ENCODE measurements at regions not wholly inside any gene's neighbourhood (a gene's known extent, or its start where the extent isn't known, plus 50 kb on each side); places are given as distances from the start of the nearest gene placed in this dataset.

DNA sequence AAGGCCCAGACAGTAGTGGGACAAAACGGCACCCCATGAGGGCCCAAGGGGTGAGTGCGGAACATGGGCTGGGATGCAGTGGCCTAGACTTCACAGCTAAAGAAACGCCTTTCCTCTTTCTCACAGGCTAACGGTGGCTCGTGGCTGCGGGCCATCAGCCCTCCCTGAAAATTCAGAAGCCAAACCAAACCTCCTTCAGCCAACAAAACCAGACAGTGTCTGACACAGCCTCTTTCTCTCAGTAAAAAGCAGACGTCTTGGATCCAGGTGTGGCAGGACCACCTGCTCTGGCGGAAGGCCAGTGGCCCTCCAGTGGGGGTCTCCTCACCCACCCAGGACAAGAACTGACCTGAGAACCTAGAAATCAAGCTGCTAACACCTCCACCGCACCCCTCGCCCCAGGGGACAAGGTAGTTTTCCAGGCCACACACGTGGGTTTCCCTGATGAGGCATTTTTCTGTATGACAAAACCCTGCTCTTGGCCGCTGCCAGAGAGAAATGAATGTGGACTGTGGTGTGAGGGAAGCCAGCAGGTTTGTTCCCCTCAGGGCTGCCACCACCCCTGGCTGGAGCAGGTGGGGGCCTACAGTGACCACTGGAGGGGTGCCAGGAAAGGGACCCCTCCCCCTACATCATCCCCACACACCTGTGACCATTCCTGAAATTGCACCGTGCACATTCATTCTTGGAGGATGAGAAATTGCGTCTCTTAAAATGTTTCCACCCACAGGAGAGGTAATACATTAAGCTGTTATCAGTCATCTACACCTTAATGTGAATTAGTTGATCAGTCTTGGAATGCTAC lies 76.8 kb upstream of the PIM1 start:
- Histone ChIP-seq H3K9me3 (replicated peaks; ENCODE audit: control insufficient read depth, low read depth, low read length) (no peaks in the 10 kb centered on the region), H3K36me3 (ENCODE audit: control insufficient read depth, insufficient read depth, low read length) (no peaks in the 10 kb centered on the region), H3K4me3 (ENCODE audit: low read length) (no peak overlapping the region), H3K4me1 (ENCODE audit: control insufficient read depth, insufficient read depth, low read length) (peaks cover 16% of the 10 kb centered on the region), H3K27me3 (ENCODE audit: control insufficient read depth, insufficient read depth, low read length) (no peaks in the 10 kb centered on the region), H3K27ac (ENCODE audit: low read length) (no peak overlapping the region)
- peak; percentile 40 for DNase-seq
- 49% methylated on average over 7 of the region's 14 CpGs for WGBS (ENCODE audit: insufficient coverage)

DNA sequence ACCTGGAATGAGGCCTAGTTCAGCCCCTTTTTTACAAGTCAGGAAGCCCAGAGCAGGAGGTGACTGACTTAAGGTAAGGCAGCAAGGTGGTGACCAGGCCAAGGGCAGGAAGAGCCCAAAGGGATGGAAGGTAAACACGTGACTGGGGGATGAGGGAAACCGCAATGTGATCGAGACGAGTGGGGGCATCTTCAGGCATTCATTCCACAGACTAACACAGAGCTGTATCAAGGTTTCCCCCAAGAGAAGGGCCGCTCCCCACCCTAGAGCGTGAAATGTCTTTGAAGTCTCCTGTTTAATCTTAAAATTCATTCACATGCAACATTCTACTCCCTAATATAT lies 76.3 kb upstream of the PIM1 start:
- WGBS (ENCODE audit: insufficient coverage), result no CpG with 5 or more reads among the region's 6 CpGs
- H3K27ac ChIP-seq (ENCODE audit: low read length), result no peak overlapping the region

DNA sequence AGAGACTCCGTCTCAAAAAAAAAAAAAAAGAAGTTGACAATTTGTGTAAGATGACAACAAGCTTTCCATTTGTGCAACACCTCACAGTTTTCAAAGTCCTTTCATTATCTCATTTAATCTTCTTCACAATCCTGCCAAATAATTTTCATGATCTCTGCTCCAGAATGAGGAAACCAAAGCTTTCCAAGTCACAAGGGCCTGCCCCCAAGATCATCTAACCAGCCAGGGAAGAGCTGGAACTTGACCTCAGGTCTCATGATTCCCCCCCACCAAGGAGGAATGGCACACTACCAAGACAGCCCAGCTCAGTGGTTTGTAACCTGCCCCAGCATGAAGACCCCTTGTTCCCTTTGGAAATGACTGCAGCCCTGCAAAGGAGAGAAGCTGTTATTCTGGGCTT lies 74.0 kb upstream of the PIM1 start:
- peak; percentile 43 for DNase-seq
- Histone ChIP-seq H3K27ac (ENCODE audit: low read length) (peak overlapping the region; percentile 21), H3K9me3 (replicated peaks; ENCODE audit: control insufficient read depth, low read depth, low read length) (no peaks in the 10 kb centered on the region), H3K36me3 (ENCODE audit: control insufficient read depth, insufficient read depth, low read length) (no peaks in the 10 kb centered on the region), H3K4me1 (ENCODE audit: control insufficient read depth, insufficient read depth, low read length) (peaks cover 19% of the 10 kb centered on the region), H3K4me3 (ENCODE audit: low read length) (no peak overlapping the region), H3K27me3 (ENCODE audit: control insufficient read depth, insufficient read depth, low read length) (no peaks in the 10 kb centered on the region)
- WGBS (ENCODE audit: insufficient coverage), result no CpG with 5 or more reads among the region's 1 CpG

More for the DNA sequence above, 76.3 kb upstream of the PIM1 start:
- H3K4me3 ChIP-seq (ENCODE audit: low read length), result no peak overlapping the region
- H3K9me3 ChIP-seq (replicated peaks; ENCODE audit: control insufficient read depth, low read depth, low read length), result no peaks in the 10 kb centered on the region
- H3K36me3 ChIP-seq (ENCODE audit: control insufficient read depth, insufficient read depth, low read length), result no peaks in the 10 kb centered on the region
- no peak for DNase-seq
- H3K4me1 ChIP-seq (ENCODE audit: control insufficient read depth, insufficient read depth, low read length), result peaks cover 16% of the 10 kb centered on the region
- H3K27me3 ChIP-seq (ENCODE audit: control insufficient read depth, insufficient read depth, low read length), result no peaks in the 10 kb centered on the region

DNA sequence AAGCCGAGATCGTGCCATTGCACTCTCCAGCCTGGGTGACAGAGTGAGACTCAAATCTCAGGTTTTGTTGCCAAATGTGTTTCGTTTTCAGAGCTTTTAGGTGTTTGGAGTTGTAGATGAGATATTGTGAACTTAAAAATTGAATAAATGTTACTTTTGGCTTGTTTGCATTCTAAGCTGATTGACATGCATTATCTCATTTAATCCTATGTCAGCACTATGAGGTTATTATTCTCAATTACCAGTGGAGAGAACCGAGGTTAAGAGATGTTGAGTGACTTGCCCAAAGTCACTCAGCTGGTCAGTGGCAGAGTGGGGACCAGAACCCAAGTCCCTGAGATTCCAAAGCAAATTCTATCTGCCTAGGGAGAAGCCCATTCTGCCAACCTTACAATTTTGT lies 72.6 kb upstream of the PIM1 start:
- H3K4me1 ChIP-seq (ENCODE audit: control insufficient read depth, insufficient read depth, low read length), result peaks cover 31% of the 10 kb centered on the region
- WGBS (ENCODE audit: insufficient coverage), result 75% methylated on average over 2 of the region's 4 CpGs

DNA sequence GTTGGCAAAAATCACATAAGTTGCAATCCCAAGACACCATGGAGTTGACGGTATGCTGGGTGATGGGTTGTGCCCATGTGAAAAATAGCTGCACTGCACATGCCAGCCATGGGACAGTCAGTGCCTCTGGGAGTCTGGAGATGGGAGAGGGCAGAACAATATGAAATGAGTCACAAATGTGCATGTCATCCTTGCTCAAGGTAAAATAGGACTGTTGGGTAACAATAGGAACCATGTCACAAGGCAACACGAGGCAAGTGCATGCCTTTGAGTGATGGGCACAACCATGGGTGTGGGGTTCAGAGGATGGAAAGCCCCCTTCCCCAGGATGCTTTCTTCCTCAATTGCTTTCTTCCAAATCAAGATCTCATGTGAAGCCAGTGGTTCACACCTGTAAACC lies 70.5 kb upstream of the PIM1 start:
- no peak overlapping the region for H3K27ac ChIP-seq (ENCODE audit: low read length)

More for the DNA sequence above, 72.6 kb upstream of the PIM1 start:
- DNase-seq, result no peak
- Histone ChIP-seq H3K27me3 (ENCODE audit: control insufficient read depth, insufficient read depth, low read length) (no peaks in the 10 kb centered on the region), H3K36me3 (ENCODE audit: control insufficient read depth, insufficient read depth, low read length) (no peaks in the 10 kb centered on the region), H3K27ac (ENCODE audit: low read length) (no peak overlapping the region), H3K4me3 (ENCODE audit: low read length) (no peak overlapping the region), H3K9me3 (replicated peaks; ENCODE audit: control insufficient read depth, low read depth, low read length) (no peaks in the 10 kb centered on the region)

DNA sequence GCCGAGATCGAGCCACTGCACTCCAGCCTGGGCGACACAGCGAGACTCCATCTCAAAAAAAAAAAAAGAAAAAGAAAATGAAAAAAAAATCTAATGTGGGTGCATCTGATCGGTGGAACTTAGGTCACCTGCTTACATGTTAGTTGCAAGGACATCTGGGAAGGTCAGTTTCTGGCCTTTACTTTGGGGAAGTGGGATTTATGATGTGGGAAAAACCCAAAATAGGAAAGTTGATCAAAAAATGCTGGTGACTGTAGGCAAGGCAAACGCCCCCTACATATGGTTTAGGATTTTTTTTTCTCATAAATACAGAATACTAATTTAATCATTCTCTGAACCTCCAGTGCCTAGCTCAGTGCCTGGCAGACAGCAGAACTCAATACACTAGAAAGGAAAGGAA lies 69.2 kb upstream of the PIM1 start:
- H3K36me3 ChIP-seq (ENCODE audit: control insufficient read depth, insufficient read depth, low read length), result no peaks in the 10 kb centered on the region
- H3K4me3 ChIP-seq (ENCODE audit: low read length), result no peak overlapping the region
- no peaks in the 10 kb centered on the region for H3K9me3 ChIP-seq (replicated peaks; ENCODE audit: control insufficient read depth, low read depth, low read length)
- no peaks in the 10 kb centered on the region for H3K27me3 ChIP-seq (ENCODE audit: control insufficient read depth, insufficient read depth, low read length)
- no peak for DNase-seq
- H3K27ac ChIP-seq (ENCODE audit: low read length), result peak overlapping the region; percentile 11
- peaks cover 50% of the 10 kb centered on the region for H3K4me1 ChIP-seq (ENCODE audit: control insufficient read depth, insufficient read depth, low read length)
- WGBS (ENCODE audit: insufficient coverage), result no CpG with 5 or more reads among the region's 6 CpGs

More for the DNA sequence above, 70.5 kb upstream of the PIM1 start:
- WGBS (ENCODE audit: insufficient coverage), result 75% methylated on average over 1 of the region's 2 CpGs
- H3K9me3 ChIP-seq (replicated peaks; ENCODE audit: control insufficient read depth, low read depth, low read length), result no peaks in the 10 kb centered on the region
- peaks cover 39% of the 10 kb centered on the region for H3K4me1 ChIP-seq (ENCODE audit: control insufficient read depth, insufficient read depth, low read length)
- no peaks in the 10 kb centered on the region for H3K36me3 ChIP-seq (ENCODE audit: control insufficient read depth, insufficient read depth, low read length)
- no peaks in the 10 kb centered on the region for H3K27me3 ChIP-seq (ENCODE audit: control insufficient read depth, insufficient read depth, low read length)
- no peak overlapping the region for H3K4me3 ChIP-seq (ENCODE audit: low read length)
- no peak for DNase-seq

DNA sequence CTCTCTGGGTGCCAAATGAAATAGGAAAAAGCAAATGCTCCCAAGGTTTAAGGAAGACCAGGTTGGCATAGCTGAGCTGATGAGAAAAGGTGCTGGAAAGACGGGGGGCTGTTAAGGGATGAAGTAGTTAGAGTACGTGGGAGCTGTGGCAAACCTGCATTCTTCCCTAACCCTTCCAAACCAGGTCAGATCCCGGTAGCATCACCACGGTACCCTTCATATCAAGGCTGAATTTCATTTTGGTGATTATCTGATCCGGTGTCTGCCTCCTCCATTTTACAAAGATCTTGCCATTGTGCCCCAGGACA lies 68.0 kb upstream of the PIM1 start:
- Histone ChIP-seq H3K4me3 (ENCODE audit: low read length) (peak overlapping the region; percentile 24), H3K36me3 (ENCODE audit: control insufficient read depth, insufficient read depth, low read length) (no peaks in the 10 kb centered on the region), H3K27ac (ENCODE audit: low read length) (peak overlapping the region; percentile 93), H3K4me1 (ENCODE audit: control insufficient read depth, insufficient read depth, low read length) (peaks cover 45% of the 10 kb centered on the region), H3K9me3 (replicated peaks; ENCODE audit: control insufficient read depth, low read depth, low read length) (no peaks in the 10 kb centered on the region), H3K27me3 (ENCODE audit: control insufficient read depth, insufficient read depth, low read length) (no peaks in the 10 kb centered on the region)
- 40% methylated on average over 1 of the region's 5 CpGs for whole genome bisulfite sequencing (ENCODE audit: insufficient coverage)
- DNase-seq, result no peak

DNA sequence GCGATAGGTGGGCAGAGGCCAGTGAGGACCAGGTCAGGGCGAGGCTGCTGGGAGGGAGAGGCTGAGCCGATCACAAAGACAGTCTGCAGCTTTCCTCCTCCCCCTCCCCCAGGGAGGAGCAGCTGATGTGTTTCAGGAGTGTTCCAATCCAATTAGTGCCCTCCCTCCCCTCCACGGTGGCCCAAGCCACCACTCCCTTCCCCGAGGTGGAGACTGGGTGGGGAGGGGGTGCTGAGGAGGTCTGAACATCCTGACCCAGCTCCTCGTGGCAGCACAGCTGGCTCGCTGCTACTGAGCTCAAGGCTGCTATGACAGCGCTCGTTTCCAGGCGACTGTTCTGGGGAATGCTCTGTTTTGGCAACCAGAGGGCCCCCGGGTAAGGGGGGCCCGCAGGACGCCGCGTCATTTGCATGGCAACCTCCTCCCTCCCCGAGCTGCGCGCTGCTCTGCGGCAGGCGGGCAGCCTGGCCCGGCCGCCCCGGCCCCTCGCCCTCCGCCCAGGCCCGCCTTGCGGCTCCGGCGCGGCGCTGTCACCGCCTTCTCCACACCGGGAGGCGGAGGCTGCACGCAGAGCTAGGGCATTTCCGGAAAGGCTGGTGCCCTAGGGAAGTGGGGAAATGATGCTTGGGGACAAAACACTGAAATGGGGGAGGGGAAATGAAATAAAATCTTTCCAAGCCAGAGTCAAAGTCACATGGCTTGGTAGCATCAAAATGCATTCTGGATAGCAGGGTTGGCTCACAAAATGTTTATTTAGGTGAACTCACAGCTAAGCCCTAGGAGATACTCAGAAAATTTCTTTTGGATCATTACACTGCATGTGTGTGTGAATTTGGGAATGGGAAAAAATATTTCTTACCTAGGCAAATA lies 67.4 kb upstream of the PIM1 start:
- Histone ChIP-seq H3K4me1 (ENCODE audit: control insufficient read depth, insufficient read depth, low read length) (peaks cover 45% of the 10 kb centered on the region), H3K36me3 (ENCODE audit: control insufficient read depth, insufficient read depth, low read length) (no peaks in the 10 kb centered on the region), H3K27ac (ENCODE audit: low read length) (peak overlapping the region; percentile 93), H3K9me3 (replicated peaks; ENCODE audit: control insufficient read depth, low read depth, low read length) (no peaks in the 10 kb centered on the region), H3K27me3 (ENCODE audit: control insufficient read depth, insufficient read depth, low read length) (no peaks in the 10 kb centered on the region), H3K4me3 (ENCODE audit: low read length) (peak overlapping the region; percentile 24)
- WGBS (ENCODE audit: insufficient coverage), result 0% methylated on average over 12 of the region's 36 CpGs
- peak; percentile 96 for DNase-seq

DNA sequence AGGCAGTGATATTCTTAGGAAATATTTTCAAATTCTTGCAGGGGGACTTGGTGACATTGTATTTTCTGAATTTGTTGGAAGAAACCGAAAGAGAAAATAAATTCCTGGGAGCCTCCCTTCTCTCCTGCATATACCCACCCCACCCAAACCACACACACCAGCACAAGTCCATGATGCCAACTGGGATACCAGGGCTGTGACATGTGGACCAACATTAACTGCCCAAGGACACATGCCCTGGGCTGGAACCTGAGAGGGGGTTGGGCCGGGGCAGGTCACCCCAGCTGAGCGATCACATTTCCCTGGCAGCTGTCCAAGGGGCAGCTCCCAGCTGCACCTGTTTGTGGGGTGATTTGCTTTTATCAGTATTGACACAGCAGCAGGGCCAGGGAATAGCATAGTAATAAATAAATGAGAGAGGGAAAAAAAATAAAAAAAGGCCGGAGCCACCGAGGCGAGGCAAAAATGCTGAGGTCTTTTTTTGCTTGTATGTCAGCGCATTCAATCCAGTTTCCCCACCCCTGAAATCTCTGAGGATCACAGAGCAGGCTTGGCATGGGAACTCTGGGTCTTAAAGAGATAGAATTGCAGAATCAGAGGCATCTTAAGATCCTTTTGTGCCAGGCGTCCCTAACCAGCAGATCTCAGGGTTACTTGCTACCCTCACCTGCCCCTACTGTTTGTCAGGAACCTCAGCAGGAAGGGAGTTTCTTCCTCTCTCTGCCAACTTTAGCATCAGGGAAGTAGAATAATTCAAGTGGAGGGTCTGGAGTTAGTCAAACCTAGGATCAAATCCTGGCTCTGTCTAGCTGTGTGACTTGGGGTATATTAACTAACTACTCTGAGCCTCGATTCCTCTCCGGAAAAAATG lies 66.5 kb upstream of the PIM1 start:
- no peaks in the 10 kb centered on the region for H3K27me3 ChIP-seq (ENCODE audit: control insufficient read depth, insufficient read depth, low read length)

DNA sequence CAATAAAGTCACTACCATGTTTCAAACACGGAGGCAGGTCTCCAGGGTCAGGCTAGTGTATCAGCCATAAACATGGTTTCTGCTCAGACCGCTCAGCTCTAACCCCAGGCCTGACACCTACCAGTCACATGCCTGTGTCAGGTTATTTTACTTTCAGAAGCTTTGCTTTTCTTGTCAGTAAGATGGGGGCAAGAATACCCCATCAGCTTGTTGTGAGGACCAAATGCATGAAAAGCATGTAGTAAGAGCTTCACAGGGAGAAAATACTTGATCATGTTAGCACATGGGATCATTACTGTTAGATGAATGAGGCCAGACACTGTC lies 65.2 kb upstream of the PIM1 start:
- Histone ChIP-seq H3K36me3 (ENCODE audit: control insufficient read depth, insufficient read depth, low read length) (no peaks in the 10 kb centered on the region), H3K4me1 (ENCODE audit: control insufficient read depth, insufficient read depth, low read length) (peaks cover 49% of the 10 kb centered on the region), H3K27me3 (ENCODE audit: control insufficient read depth, insufficient read depth, low read length) (no peaks in the 10 kb centered on the region), H3K27ac (ENCODE audit: low read length) (no peak overlapping the region), H3K9me3 (replicated peaks; ENCODE audit: control insufficient read depth, low read depth, low read length) (no peaks in the 10 kb centered on the region), H3K4me3 (ENCODE audit: low read length) (no peak overlapping the region)
- WGBS (ENCODE audit: insufficient coverage), result 69% methylated on average over 2 of the region's 2 CpGs
- DNase-seq, result no peak

More for the DNA sequence above, 66.5 kb upstream of the PIM1 start:
- DNase-seq, result peak; percentile 85
- H3K9me3 ChIP-seq (replicated peaks; ENCODE audit: control insufficient read depth, low read depth, low read length), result no peaks in the 10 kb centered on the region
- H3K4me3 ChIP-seq (ENCODE audit: low read length), result peak overlapping the region; percentile 24
- WGBS (ENCODE audit: insufficient coverage), result 10% methylated on average over 2 of the region's 10 CpGs
- H3K36me3 ChIP-seq (ENCODE audit: control insufficient read depth, insufficient read depth, low read length), result no peaks in the 10 kb centered on the region
- H3K27ac ChIP-seq (ENCODE audit: low read length), result peak overlapping the region; percentile 93
- H3K4me1 ChIP-seq (ENCODE audit: control insufficient read depth, insufficient read depth, low read length), result peaks cover 45% of the 10 kb centered on the region
